Activated T-cell treated with anti-CD3 and anti-CD28 coated beads, Interleukin-2, amount 50 U/mL, for 4 hours (primary cell): ENCODE measurements at regions not wholly inside any gene's neighbourhood (a gene's known extent, or its start where the extent isn't known, plus 50 kb on each side); places are given as distances from the start of the nearest gene placed in this dataset.

Experiments
- ATAC-seq, 2 donors: fragments of 200-7000 bp; cut with Tn5 transposase; one replicate each; pipeline ENCODE4 v1.10.0; 2021
- DNase-seq: peaks from one replicate; pipeline ENCODE4 v3.0.0-alpha.2; 2020
- H3K27me3 Mint-ChIP-seq: one replicate; pipeline ENCODE4 v1.8.0; 2021; ENCODE audit warnings: low read depth, mixed read lengths
- H3K36me3 Mint-ChIP-seq: one replicate; pipeline ENCODE4 v1.8.0; 2022; ENCODE audit warnings: mixed read lengths; ENCODE audit not compliant: insufficient read depth
- H3K4me1 Mint-ChIP-seq: one replicate; pipeline ENCODE4 v1.8.0; 2021; ENCODE audit warnings: low read depth, mixed read lengths
- H3K4me3 Mint-ChIP-seq: one replicate; pipeline ENCODE4 v1.8.0; 2021; ENCODE audit warnings: mild to moderate bottlenecking, moderate library complexity, mixed read lengths
- H3K9me3 Mint-ChIP-seq: one replicate; pipeline ENCODE4 v1.8.0; 2021; ENCODE audit warnings: mixed read lengths

- Mint-ChIP-seq H3K4me3 (no peak overlapping the region), H3K27me3 (no peaks in the 10 kb centered on the region), H3K9me3 (no peaks in the 10 kb centered on the region), H3K36me3 (peaks cover 3% of the 10 kb centered on the region), H3K4me1 (peaks cover 12% of the 10 kb centered on the region)
- no peak for DNase-seq
- ATAC-seq = no peak
These were observed 72.2 kb upstream of the FUCA2 start for GRCh38 chr6:143583542-143584327.

GRCh38 chr6:143581835-143582480 is 70.4 kb upstream of the FUCA2 start:
- H3K27me3 Mint-ChIP-seq = no peaks in the 10 kb centered on the region
- no peak overlapping the region for H3K4me3 Mint-ChIP-seq
- H3K4me1 Mint-ChIP-seq = peaks cover 15% of the 10 kb centered on the region
- no peaks in the 10 kb centered on the region for H3K9me3 Mint-ChIP-seq
- DNase-seq = no peak
- H3K36me3 Mint-ChIP-seq = peaks cover 8% of the 10 kb centered on the region
- ATAC-seq = no peak

GRCh38 chr6:143579703-143580102 is 68.2 kb upstream of the FUCA2 start:
- no peak overlapping the region for H3K4me3 Mint-ChIP-seq
- no peaks in the 10 kb centered on the region for H3K9me3 Mint-ChIP-seq
- DNase-seq (no peak), ATAC-seq (no peak)
- no peaks in the 10 kb centered on the region for H3K27me3 Mint-ChIP-seq
- H3K36me3 Mint-ChIP-seq = peaks cover 8% of the 10 kb centered on the region
- peaks cover 17% of the 10 kb centered on the region for H3K4me1 Mint-ChIP-seq

GRCh38 chr6:143578054-143578453 is 66.5 kb upstream of the FUCA2 start:
- peaks cover 15% of the 10 kb centered on the region for H3K4me1 Mint-ChIP-seq
- ATAC-seq (no peak), DNase-seq (no peak)
- no peaks in the 10 kb centered on the region for H3K9me3 Mint-ChIP-seq
- H3K27me3 Mint-ChIP-seq = no peaks in the 10 kb centered on the region
- no peak overlapping the region for H3K4me3 Mint-ChIP-seq
- peaks cover 8% of the 10 kb centered on the region for H3K36me3 Mint-ChIP-seq

GRCh38 chr6:143575901-143576426 is 64.4 kb upstream of the FUCA2 start:
- Mint-ChIP-seq H3K9me3 (no peaks in the 10 kb centered on the region), H3K4me3 (no peak overlapping the region)
- ATAC-seq = no peak

GRCh38 chr6:143575440-143575839 is 63.9 kb upstream of the FUCA2 start:
- H3K27me3 Mint-ChIP-seq = no peaks in the 10 kb centered on the region
- no peak overlapping the region for H3K4me3 Mint-ChIP-seq
- peaks cover 8% of the 10 kb centered on the region for H3K4me1 Mint-ChIP-seq

More at GRCh38 chr6:143575901-143576426, 64.4 kb upstream of the FUCA2 start:
- Mint-ChIP-seq H3K27me3 (no peaks in the 10 kb centered on the region), H3K36me3 (peaks cover 7% of the 10 kb centered on the region), H3K4me1 (peaks cover 10% of the 10 kb centered on the region)
- no peak for DNase-seq

GRCh38 chr6:143570147-143570853 is 58.8 kb upstream of the FUCA2 start:
- H3K36me3 Mint-ChIP-seq = no peaks in the 10 kb centered on the region
- no peaks in the 10 kb centered on the region for H3K9me3 Mint-ChIP-seq
- DNase-seq (no peak), ATAC-seq (no peak)
- H3K4me3 Mint-ChIP-seq = no peak overlapping the region
- H3K27me3 Mint-ChIP-seq = no peaks in the 10 kb centered on the region
- H3K4me1 Mint-ChIP-seq = peaks cover 37% of the 10 kb centered on the region

More at GRCh38 chr6:143575440-143575839, 63.9 kb upstream of the FUCA2 start:
- ATAC-seq (peak; percentile 78 to 85), DNase-seq (peak; percentile 40)
- no peaks in the 10 kb centered on the region for H3K9me3 Mint-ChIP-seq
- peaks cover 7% of the 10 kb centered on the region for H3K36me3 Mint-ChIP-seq

GRCh38 chr6:143569040-143569439 is 57.5 kb upstream of the FUCA2 start:
- ATAC-seq (no peak), DNase-seq (no peak)
- Mint-ChIP-seq H3K4me1 (peaks cover 34% of the 10 kb centered on the region), H3K36me3 (no peaks in the 10 kb centered on the region), H3K27me3 (no peaks in the 10 kb centered on the region), H3K4me3 (no peak overlapping the region), H3K9me3 (no peaks in the 10 kb centered on the region)

GRCh38 chr6:143564484-143565017 is 53.0 kb upstream of the FUCA2 start:
- H3K36me3 Mint-ChIP-seq = peaks cover 4% of the 10 kb centered on the region
- no peaks in the 10 kb centered on the region for H3K9me3 Mint-ChIP-seq
- no peak for DNase-seq
- no peak overlapping the region for H3K4me3 Mint-ChIP-seq
- H3K27me3 Mint-ChIP-seq = no peaks in the 10 kb centered on the region
- no peak for ATAC-seq
- peaks cover 46% of the 10 kb centered on the region for H3K4me1 Mint-ChIP-seq

GRCh38 chr6:143562143-143562542 is 50.6 kb upstream of the FUCA2 start:
- no peak overlapping the region for H3K4me3 Mint-ChIP-seq

More at GRCh38 chr6:143562143-143562542, 50.6 kb upstream of the FUCA2 start:
- H3K9me3 Mint-ChIP-seq = no peaks in the 10 kb centered on the region
- H3K27me3 Mint-ChIP-seq = no peaks in the 10 kb centered on the region
- H3K4me1 Mint-ChIP-seq = peaks cover 33% of the 10 kb centered on the region
- H3K36me3 Mint-ChIP-seq = peaks cover 10% of the 10 kb centered on the region
- ATAC-seq (no peak), DNase-seq (no peak)
